A549 (cell line): ENCODE measurements at regions not wholly inside any gene's neighbourhood (a gene's known extent, or its start where the extent isn't known, plus 50 kb on each side); places are given as distances from the start of the nearest gene placed in this dataset.

Source experiments
- ATAC-seq, 2 experiments: fragments of 200-7000 bp in 1 of 2; fragments of >200 bp in 1 of 2; cut with Nextera tagmentation in 1 of 2; cut with Tn5 transposase in 1 of 2; 3 replicates each; pipeline versions ENCODE4 v1.8.0 to v1.9.1; 2018 to 2020; ENCODE audit warnings: mild to moderate bottlenecking in 1 of 2, moderate library complexity in 1 of 2
- CTCF ChIA-PET: fragments of 300-600 bp; sonication (Branson Sonifier 250); formaldehyde crosslinking; extraction: SDS; loops from one replicate; lab custom pipeline; 2021; ENCODE audit warnings: antibody characterized with exemption, inconsistent platforms; lab: Yijun Ruan, JAX
- POLR2A ChIA-PET: fragments of 350-600 bp; formaldehyde crosslinking; extraction: SDS; loops from one replicate; lab custom pipeline; 2021; ENCODE audit warnings: antibody characterized with exemption, inconsistent platforms; lab: Yijun Ruan, JAX
- DNase-seq, 2 experiments: peaks; one replicate each; pipeline versions ENCODE4 v3.0.0 to v3.0.0-alpha.2; 2011 to 2016; ENCODE audit warnings: low read depth in 1 of 2, low spot score in 1 of 2
- FAIRE-seq: peaks from 2 replicates; lab custom pipeline; 2011; peaks lifted over from hg19 to GRCh38; lab: Jason Lieb, UNC
- H3K27ac ChIP-seq, 2 experiments: fragments of >200 bp; sonication (Bioruptor Twin); formaldehyde crosslinking; 3 replicates each; pipeline ENCODE4 v1.5.1; 2016 to 2017
- H3K4me1 ChIP-seq: fragments of >200 bp; sonication (Bioruptor Twin); formaldehyde crosslinking; 3 replicates; pipeline ENCODE4 v1.6.1; 2016
- H3K4me2 ChIP-seq: fragments of >200 bp; sonication (Bioruptor Twin); formaldehyde crosslinking; 3 replicates; pipeline ENCODE4 v1.6.1; 2016
- H3K4me3 ChIP-seq: fragments of >200 bp; sonication (Bioruptor Twin); formaldehyde crosslinking; 3 replicates; pipeline ENCODE4 v1.5.1; 2016
- H3K9me3 ChIP-seq: fragments of >200 bp; sonication (Bioruptor Twin); formaldehyde crosslinking; 3 replicates; pipeline ENCODE4 v1.6.1; 2016
- BHLHE40 ChIP-seq: IDR thresholded peaks from 2 replicates; pipeline ENCODE4 v1.6.1; 2012; ENCODE audit warnings: low read depth, low read length, inconsistent platforms
- CEBPB ChIP-seq, 2 experiments: fragments of >200 bp in 1 of 2; sonication (Bioruptor Twin) in 1 of 2; formaldehyde crosslinking in 1 of 2; IDR thresholded peaks; 2 replicates each; pipeline ENCODE4 v1.6.1; 2012 to 2016
- CHD2 ChIP-seq: fragments of 150-350 bp; IDR thresholded peaks from 2 replicates; pipeline ENCODE4 v1.6.1; 2014; ENCODE audit warnings: low read length; ENCODE audit not compliant: partially characterized antibody
- ESRRA ChIP-seq: fragments of 150-350 bp; IDR thresholded peaks from 2 replicates; pipeline ENCODE4 v1.6.1; 2014; ENCODE audit warnings: mild to moderate bottlenecking, low read length, borderline replicate concordance
- FOXS1 ChIP-seq: fragments of 250-450 bp; sonication (Bioruptor Pico); IDR thresholded peaks from 2 replicates; pipeline ENCODE4 v1.5.0; 2020; ENCODE audit warnings: mild to moderate bottlenecking, moderate library complexity
- HOXB13 ChIP-seq: fragments of 250-450 bp; sonication (Bioruptor Pico); IDR thresholded peaks from 2 replicates; pipeline ENCODE4 v1.5.0; 2020; ENCODE audit warnings: low read depth, mild to moderate bottlenecking, moderate library complexity
- KDM1A ChIP-seq: fragments of 200-600 bp; sonication (generic); IDR thresholded peaks from 2 replicates; pipeline ENCODE4 v1.6.1; 2016; ENCODE audit warnings: low read depth, mild to moderate bottlenecking
- KDM5A ChIP-seq: fragments of 200-600 bp; sonication (generic); IDR thresholded peaks from 2 replicates; pipeline ENCODE4 v1.6.1; 2016; ENCODE audit warnings: antibody characterized with exemption, mild to moderate bottlenecking
- MAFK ChIP-seq: fragments of 450-650 bp; IDR thresholded peaks from 2 replicates; pipeline ENCODE4 v1.6.1; 2014; ENCODE audit not compliant: partially characterized antibody
- MAZ ChIP-seq: fragments of 150-350 bp; IDR thresholded peaks from 2 replicates; pipeline ENCODE4 v1.6.1; 2014; ENCODE audit warnings: antibody characterized with exemption, low read depth, low read length, borderline replicate concordance
- NFE2L2 ChIP-seq: fragments of 150-350 bp; conservative IDR thresholded peaks from 2 replicates; pipeline ENCODE4 v1.6.1; 2014; ENCODE audit warnings: low read length
- NR3C1 ChIP-seq: fragments of >200 bp; sonication (Bioruptor Twin); formaldehyde crosslinking; IDR thresholded peaks from 3 replicates; pipeline ENCODE4 v1.6.1; 2017
- POLR2A ChIP-seq: IDR thresholded peaks from 2 replicates; pipeline ENCODE4 v1.6.1; 2012; ENCODE audit warnings: mild to moderate bottlenecking, low read length
- RAD21 ChIP-seq, 2 experiments: fragments of >200 bp in 1 of 2; sonication (Bioruptor Twin) in 1 of 2; formaldehyde crosslinking in 1 of 2; IDR thresholded peaks in 1 of 2; conservative IDR thresholded peaks in 1 of 2; 2 replicates in 1 of 2; 3 replicates in 1 of 2; pipeline ENCODE4 v1.6.1; 2012 to 2018; ENCODE audit warnings: inconsistent platforms in 1 of 2
- REST ChIP-seq: fragments of 200-600 bp; sonication (generic); IDR thresholded peaks from 2 replicates; pipeline ENCODE4 v1.6.1; 2016; ENCODE audit warnings: antibody characterized with exemption, mild to moderate bottlenecking, moderate library complexity
- TFCP2L1 ChIP-seq: fragments of 250-450 bp; sonication (Bioruptor Pico); IDR thresholded peaks from 2 replicates; pipeline ENCODE4 v1.5.0; 2021; ENCODE audit warnings: mild to moderate bottlenecking
- USF2 ChIP-seq: fragments of 450-650 bp; IDR thresholded peaks from 2 replicates; pipeline ENCODE4 v1.6.1; 2014; ENCODE audit warnings: antibody characterized with exemption
- ZC3H11A ChIP-seq: fragments of 450-650 bp; IDR thresholded peaks from 2 replicates; pipeline ENCODE4 v1.6.1; 2014; ENCODE audit warnings: antibody characterized with exemption, mild to moderate bottlenecking
- ZNF302 ChIP-seq: fragments of 250-450 bp; sonication (Bioruptor Pico); IDR thresholded peaks from 2 replicates; pipeline ENCODE4 v1.9.0; 2021; ENCODE audit warnings: inconsistent platforms, mild to moderate bottlenecking, moderate library complexity
- ZSCAN20 ChIP-seq: fragments of 250-450 bp; sonication (Bioruptor Pico); IDR thresholded peaks from 2 replicates; pipeline ENCODE4 v1.8.0; 2022; ENCODE audit warnings: mild to moderate bottlenecking, moderate library complexity
- WGBS: methylation state at CpG from one replicate; pipeline ENCODE4 v1.1.6; 2017; ENCODE audit errors: missing lambda C conversion rate; 5-methylcytosine and 5-hydroxymethylcytosine counted together

DNA sequence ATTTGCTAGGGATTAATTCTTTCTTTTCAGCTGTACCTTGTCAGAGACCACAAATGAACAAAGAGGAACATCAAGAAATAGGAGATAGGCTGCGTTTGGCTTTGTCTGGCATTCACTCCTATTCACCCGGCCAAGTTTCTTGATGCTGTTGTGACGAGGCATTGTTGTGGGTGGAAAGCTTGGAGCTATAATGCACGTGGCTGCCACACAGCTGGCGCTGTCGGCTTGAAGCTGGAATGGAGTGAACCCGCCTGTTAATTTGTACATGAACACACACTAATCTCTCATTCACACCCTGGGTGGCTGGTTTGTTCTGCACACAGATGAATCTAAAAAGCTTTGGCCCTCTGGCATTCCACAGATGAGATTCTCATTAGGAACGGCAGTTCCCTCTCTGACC is 274.9 kb upstream of the GYPC start:
- Histone ChIP-seq H3K9me3 (no peaks in the 10 kb centered on the region), H3K4me1 (no peaks in the 10 kb centered on the region), H3K4me2 (no peak overlapping the region), H3K27ac (no peak overlapping the region)
- no peak for DNase-seq
- no peak for ATAC-seq
- CTCF ChIA-PET: no interaction called here
- WGBS: 11% methylated on average over 8 of the region's 8 CpGs
- FAIRE-seq: no peak
- POLR2A ChIA-PET: no interaction called here
- TF ChIP-seq ZC3H11A: no peak
- TF ChIP-seq CHD2: no peak
- TF ChIP-seq HOXB13 (CRISPR knock-in tag): no peak
- TF ChIP-seq NFE2L2: no peak
- TF ChIP-seq CEBPB (IDR thresholded peaks at IDR 0.05): no peak
- TF ChIP-seq KDM1A: no peak
- no peak for TF ChIP-seq FOXS1 (CRISPR knock-in tag)
- TF ChIP-seq KDM5A: no peak
- TF ChIP-seq ESRRA: no peak
- TF ChIP-seq RAD21 (conservative IDR thresholded peaks at IDR 0.05 in 1 of 2, IDR thresholded peaks at IDR 0.05 in 1 of 2): no peak
- TF ChIP-seq, all 56 proteins: peak for 0
- no peak overlapping the region for H3K4me3 ChIP-seq

DNA sequence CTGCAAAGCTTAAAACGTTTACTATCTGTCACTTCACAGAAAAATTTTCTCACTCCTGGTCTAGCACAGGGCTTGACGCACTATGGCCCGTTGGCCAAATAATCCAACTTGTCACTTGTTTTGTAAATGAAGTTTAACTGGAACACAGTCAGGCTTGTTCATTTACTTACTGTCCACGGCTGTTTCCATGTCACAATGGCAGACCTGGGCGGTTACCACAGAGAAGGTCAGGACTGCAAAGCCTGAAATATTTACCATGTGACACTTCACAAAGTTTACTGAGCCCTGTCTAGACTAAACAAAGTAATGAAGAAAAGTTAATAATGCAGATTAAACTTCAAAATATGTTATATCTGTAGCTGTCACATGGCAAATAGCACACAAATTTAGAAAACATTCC is 273.0 kb upstream of the GYPC start:
- FAIRE-seq: no peak
- POLR2A ChIA-PET: no interaction called here
- no peak for DNase-seq
- H3K4me2 ChIP-seq: no peak overlapping the region
- no peak overlapping the region for H3K4me3 ChIP-seq
- WGBS: 31% methylated on average over 5 of the region's 5 CpGs
- H3K9me3 ChIP-seq: no peaks in the 10 kb centered on the region
- H3K4me1 ChIP-seq: no peaks in the 10 kb centered on the region
- CTCF ChIA-PET: interaction anchor here (0.6 kb wide), 1 partner anchor 776 kb away, joined by 3 read pairs; no protein-coding TSS in a partner anchor
- no peak for ATAC-seq
- H3K27ac ChIP-seq: no peak overlapping the region
- no peak for TF ChIP-seq USF2
- TF ChIP-seq TFCP2L1 (CRISPR knock-in tag): no peak
- TF ChIP-seq BHLHE40: no peak
- no peak for TF ChIP-seq ZSCAN20 (CRISPR knock-in tag)
- no peak for TF ChIP-seq ZNF302 (CRISPR knock-in tag)
- no peak for TF ChIP-seq NR3C1
- TF ChIP-seq REST: no peak
- TF ChIP-seq CHD2: no peak

DNA sequence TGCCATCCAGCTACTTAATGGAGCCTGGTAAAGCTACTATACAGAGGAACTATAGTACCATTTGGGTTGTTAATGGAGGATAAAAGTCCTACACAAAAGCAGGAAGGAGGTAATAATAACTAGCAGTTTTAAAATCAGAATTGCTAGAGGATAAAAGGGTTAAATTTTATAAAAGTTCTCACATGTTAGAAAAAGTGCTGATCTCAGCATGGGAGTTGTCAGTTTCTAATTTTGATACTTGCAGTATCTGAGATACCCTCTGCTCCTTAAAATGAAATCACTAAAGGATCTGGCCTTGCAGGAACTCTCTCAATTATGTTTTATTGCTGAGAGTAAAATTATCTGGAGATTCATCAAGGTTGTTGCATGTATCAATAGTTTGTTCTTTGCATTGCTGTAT is 272.2 kb upstream of the GYPC start:
- ChIA-PET CTCF (no interaction called here), POLR2A (no interaction called here)
- Histone ChIP-seq H3K9me3 (no peaks in the 10 kb centered on the region), H3K27ac (no peak overlapping the region), H3K4me2 (no peak overlapping the region), H3K4me3 (no peak overlapping the region), H3K4me1 (no peaks in the 10 kb centered on the region)
- DNase-seq: no peak
- FAIRE-seq: no peak
- TF ChIP-seq MAZ (no peak), CEBPB (IDR thresholded peaks at IDR 0.05) (no peak), POLR2A (no peak), MAFK (peak; percentile 80)
- ATAC-seq: no peak
